GM19035 (cell line): ENCODE measurements at regions not wholly inside any gene's neighbourhood (a gene's known extent, or its start where the extent isn't known, plus 50 kb on each side); places are given as distances from the start of the nearest gene placed in this dataset.

Source experiments
- ATAC-seq: cut with Tn5 transposase; IDR thresholded peaks from one replicate; pipeline ENCODE4 v1.9.1; 2021; ENCODE audit not compliant: unreplicated experiment

DNA sequence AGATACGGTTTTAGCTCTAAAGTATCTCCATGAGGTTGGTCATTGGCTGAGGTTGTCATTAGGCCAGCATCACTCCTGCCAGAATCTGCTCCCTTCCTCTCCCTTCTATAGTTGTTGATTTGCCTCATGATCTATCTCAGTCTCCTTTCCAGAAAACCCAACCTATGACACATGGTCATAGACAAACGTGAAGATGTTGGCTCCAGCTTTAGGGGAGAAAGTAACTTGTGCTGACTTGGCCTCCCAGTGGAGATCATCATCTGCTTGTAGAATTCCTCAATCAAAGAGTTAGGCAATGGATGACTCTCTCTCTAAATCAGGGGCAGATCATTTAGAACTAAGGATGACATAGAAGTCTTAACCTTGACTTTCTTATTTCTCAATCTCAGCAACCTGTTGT is 894.4 kb downstream of the TTLL7 start:
- ATAC-seq: no peak

DNA sequence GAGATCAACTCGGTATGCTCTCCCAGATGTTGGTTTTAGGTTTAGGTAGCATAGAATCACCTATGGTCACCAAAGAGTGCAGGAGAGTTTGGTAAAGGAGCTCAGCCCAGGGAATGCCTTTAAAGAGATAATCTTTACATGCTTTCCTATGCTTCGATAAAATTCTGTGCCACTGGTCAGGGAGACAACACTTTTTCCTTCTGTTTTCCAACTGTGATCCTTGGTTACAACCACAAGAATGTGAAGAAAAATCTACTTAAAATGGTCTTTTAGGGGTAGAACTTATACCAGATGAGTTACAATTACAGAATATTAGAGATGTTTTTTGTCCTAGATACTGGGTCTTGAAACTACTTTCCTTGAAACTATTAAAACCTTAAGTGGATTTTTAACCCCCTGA is 895.6 kb downstream of the TTLL7 start:
- no peak for ATAC-seq

DNA sequence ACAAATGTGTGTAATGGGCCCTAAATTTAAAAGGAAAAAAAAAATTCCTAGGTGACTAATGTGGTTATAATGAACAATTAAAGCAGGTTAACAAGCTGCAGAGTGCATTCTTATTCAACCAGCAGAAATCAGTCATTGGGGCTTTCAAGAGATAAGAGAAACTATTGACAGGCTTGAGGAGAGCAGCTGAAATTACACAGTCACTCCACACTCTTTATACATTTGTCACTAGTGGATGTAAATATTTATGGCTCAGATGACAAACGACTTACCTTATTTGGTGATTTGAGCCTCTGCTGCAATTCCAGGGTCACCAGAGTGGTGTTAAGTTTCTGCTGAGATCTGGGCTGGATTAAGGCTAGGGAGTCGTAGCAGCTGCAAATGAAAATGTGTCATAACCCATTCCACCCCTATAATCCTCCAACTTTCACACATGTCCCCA is 896.3 kb downstream of the TTLL7 start:
- no peak for ATAC-seq

DNA sequence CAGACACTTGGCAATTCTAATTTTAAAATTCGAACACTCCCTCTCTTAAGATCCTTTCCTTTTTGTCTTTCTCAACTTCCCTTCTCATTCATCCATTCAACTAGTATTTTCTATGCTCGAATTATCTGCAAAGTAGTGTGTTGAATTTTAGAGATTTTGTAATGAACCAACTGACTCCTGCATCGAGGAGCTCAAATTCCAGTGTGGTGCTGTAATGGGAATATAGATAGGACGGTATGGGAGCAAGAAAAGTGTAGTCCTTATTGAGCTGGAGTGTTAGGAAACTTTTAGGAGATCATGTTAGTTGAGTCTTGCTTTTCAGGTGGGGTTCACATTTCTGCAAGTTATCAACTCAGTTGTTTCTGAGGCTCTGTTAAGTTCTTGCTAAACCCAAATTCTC is 897.5 kb downstream of the TTLL7 start:
- ATAC-seq: no peak

DNA sequence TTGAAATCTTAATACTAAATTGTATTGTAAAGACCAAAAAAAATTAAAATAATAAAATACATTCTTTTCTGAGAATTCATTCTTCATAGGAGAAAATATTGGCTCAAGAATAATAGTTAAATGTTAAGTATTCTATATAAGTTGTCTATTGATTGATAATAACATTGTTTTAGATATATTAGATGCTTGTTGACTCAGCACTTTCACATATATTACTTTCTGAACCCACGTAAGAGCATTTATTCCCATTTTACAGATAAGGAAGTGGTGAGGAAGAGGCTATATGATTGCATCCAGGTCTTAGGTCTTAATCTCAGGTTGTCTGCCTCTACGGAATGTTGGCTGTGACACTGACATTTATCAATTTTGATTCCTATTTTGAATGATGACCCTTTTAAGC is 898.8 kb downstream of the TTLL7 start:
- ATAC-seq: no peak

DNA sequence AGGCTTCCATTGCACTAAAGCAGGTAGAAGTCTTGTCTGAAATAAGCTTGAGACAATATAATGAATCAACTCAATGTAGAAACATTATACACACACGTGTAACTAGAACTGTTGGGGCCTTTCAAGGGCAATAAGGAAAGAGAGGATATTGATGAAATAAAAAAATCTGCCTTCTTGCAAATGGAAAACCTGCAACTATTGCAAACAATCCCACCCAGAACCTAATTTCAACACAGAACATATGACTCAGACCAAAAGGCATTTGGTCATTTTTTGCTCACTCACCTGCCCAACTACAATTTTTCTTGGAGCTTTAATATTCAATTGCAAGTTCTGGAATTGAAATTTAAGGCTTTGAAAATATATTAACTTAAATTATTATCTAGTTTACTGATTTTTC is 900.1 kb downstream of the TTLL7 start:
- no peak for ATAC-seq

DNA sequence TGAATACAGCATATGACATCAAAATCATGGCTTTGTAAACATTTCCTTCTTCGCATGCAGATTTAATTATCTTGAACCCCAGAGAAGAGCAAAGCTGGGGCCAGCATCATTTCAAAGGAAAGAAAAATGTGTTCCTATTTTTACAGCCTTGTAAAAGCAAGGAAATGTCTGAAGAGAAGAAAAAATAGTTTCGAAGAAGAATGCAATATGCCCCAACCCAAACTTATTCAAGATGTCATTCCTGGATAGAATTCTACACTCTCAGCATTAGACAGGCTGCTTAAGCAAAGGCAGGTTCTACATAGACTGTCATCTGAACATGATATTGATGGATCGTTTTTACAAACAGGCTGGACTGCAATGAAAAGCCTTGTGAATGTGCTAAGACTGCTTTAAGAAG is 900.8 kb downstream of the TTLL7 start:
- ATAC-seq: no peak

DNA sequence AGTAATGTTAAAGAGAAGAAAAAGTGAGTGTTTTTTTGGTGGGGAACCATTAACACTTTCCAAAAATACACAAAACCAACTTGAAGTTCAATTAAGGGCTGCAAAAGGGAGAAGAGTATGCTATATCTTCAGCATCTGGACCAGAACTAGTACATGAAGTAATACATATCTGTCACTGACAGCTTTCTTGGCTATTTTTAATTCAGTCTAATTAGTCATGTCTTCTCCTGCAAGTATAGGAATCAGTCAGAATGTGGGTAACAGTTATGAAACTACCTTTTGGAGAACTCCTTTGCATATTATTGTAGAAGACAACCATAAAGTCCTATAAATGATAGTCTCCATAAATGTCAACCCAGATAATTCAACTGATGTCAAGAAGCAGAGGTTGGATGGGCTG is 901.2 kb downstream of the TTLL7 start:
- no peak for ATAC-seq

DNA sequence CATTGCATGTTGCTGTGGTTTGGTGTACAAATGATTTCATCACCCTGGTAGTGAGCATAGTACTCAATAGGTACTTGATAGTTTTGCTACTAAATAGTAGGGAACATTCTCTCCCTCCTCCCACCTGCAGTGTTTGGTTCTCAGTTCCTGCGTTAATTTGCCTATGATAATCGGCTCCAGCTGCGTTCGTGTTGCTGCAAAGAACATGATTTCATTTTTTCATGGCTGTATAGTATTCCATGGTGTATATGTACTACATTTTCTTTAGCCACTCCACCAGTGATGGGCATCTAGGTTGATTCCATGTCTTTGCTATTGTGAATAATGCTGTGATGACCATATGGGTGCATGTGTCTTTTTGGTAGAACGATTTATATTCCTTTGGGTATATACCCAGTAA is 903.4 kb downstream of the TTLL7 start:
- no peak for ATAC-seq

DNA sequence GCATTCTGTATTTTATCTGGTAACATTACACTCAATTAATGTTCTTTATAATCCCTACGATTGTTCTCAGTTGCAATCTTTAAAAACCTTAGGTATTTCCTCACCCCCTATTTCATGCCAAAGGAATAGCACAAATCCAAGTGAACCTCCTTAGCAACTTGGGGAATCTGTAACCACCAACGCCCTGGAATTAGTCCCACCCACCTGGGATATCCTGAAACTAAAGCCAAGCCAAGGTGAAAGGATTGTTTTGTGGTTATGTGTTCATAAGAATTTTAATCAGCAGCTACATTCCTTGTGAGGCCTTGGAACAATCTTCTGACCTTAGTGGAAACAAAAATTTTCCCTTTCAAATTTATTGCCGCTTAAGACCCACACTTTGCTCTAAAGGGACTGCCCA is 908.7 kb downstream of the TTLL7 start:
- no peak for ATAC-seq

DNA sequence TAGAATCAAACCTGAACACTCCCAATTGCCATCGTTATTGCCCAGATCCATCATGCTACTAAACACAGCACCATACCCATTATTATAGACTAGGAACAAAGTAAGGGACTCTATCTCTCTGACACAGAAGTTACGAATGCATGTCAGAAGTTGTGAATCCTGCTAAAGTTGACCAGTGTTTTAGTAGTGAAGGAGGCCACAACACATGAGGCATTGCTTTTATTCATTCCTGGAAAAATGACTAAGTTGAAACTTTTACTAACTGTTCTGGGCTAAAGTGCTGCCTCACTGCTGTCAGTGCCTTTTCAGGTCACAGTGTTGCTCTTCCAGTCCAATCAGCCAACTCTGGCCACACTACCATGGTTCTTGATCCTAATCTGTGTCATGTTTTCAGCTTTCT is 911.1 kb downstream of the TTLL7 start:
- no peak for ATAC-seq

DNA sequence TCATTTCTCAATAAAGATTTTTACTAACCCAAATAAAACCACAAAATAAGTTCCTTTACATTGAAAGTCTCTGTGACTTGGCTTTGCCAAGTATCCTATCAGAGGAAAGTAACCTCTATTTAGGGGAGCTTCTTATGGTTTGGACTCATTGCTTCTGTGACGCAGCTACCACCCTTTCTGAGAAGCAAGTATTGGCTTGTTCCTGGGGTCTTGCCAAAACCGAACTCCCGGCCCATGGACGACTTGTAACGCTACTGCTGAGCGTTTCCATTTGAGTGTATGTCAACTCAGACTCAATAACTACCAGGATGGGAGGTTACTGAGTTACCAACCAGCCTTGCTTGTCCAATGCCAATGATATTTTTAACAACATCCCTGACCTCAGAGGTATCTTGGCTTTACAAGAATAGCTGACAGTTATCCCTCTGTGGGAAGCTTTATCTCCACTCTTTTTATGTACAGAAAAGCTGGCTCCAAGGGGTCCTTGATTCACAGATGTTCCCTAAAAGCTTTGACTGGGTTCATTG is 911.9 kb downstream of the TTLL7 start:
- no peak for ATAC-seq

DNA sequence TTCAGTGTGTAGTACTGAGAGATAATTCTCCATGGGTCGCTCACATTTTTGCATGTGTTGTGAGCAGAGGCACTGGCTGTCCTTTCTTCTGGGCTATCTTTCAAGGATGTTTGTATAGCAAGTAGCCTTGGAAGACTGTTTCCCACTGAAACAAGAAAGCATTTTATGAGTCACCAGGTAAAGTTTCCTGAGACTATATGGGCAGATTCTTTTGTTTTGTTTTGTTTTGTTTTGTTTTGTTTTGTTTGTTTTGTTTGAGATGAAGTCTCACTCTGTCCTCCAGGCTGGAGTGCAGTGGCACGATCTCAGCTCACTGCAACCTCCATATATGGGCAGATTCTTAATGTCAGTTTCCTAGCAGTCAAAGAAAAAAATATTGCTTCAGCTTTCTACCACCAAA is 912.6 kb downstream of the TTLL7 start:
- ATAC-seq: no peak

DNA sequence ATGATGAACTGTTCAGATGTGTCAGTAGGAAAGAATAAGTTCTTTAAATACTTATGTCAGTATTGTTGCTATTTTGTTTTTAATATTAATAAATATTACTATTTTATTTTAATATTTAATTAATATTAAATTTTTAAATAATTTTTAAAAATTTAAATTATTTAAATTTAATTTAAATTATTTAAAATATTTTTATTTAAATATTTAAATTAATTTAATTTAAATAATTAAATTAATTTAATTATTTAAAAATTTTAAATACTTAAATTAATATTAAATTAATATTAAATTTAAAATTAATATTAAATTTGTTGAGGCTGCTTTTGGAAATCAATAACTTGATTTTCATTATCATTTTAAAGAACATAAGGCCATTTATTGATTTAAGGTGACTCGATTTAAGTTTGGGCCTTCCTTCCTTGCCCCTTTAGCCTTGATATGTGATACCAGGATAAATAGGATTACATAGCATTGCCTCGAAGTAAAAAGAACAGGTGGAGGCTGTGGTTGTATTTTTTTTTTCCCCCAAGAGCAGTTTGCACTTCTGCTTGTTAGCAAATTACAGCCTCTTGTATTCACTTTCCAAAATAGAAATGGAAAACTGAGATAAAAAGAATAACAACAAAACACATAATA is 915.2 kb downstream of the TTLL7 start:
- no peak for ATAC-seq

DNA sequence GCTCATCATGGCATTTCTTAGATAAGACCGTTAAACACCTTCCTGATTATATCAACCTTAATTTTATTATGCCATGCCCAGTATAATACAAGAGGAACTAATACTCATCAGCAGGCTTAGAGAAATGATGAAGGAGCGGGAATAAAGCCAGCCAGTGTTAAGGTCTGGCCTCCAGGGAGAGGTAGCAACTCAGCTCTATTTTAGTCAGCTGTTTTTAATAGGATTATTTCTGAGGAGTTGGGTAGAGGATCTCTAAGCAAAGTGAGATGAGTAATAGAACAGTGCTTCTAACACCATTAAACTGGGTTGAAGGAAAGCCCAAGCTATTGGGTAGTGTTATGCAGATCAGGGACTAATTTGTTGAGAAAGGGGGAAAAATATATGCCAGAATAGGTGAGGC is 921.5 kb downstream of the TTLL7 start:
- ATAC-seq: no peak

DNA sequence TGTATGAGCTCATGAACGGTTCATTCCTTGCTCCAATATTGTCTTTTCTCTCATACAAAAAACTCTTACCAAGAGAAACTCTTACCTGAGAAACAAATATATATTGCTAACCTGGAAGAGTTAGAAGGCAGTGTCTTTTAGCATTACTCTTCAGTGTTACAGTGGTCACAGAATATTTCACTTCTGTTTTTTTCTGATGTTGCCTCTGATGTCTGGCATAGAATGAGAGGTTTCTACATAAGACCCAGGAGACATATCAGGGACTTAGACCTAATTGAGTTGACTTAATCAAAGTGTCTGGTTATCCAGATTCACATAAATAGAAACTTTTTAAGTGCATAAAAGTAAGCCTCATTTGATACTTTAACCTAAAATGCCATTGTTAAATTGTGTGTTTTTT is 923.8 kb downstream of the TTLL7 start:
- no peak for ATAC-seq

DNA sequence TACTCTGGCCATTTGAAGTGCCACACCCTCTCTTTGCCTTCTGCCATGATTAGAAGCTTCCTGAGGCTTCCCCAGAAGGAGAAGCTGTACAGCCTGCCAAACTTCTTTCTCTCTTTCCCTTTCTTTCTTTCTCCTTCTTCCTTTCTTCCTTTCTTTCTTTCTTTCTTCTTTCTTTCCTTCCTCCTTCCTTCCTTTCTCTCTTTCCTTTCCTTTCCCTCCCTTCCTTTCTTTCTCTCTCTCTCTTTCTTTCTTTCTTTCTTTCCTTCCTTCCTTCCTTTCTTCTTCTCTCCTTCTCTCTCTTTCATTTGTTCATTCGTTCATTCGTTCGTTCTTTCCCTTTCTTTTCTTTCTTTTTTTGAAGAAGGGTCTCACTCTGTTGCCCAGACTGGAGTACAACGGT is 931.0 kb downstream of the TTLL7 start:
- ATAC-seq: no peak

DNA sequence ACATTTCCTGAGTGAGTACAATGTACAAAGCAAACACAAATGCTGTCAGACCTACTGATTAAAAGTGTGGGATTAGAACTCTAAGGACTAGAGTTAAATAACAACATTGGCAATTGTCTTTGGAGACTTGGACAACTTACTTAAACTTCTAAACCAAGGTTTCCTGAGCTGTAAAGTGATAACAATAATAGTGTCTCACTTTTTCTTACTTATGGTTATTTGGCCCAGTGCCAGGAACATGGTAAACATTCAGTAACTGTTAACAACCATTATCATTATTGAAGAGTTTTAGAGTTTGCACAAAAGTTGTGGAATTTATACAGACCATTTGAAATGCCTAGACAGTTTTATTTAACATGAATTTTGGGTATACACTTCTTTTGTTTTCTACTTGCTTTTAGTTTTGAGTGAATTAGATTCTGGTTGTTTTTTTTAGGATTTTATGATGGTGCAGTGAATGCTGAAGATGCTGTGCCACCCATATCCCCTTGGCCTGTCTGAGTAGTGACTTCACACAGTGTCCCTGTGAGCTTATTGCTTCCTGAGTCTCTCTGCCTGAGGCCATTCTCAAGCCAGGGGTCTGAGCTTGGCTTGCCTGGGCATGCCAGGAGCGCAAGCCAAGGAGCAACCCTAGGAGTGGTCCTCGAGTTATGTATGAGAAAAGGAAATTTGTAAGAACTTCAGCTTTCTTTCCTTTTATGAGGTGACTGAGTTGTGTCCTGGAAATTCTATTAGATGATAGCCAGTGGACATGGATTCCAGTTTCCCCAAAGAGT is 932.8 kb downstream of the TTLL7 start:
- no peak for ATAC-seq

DNA sequence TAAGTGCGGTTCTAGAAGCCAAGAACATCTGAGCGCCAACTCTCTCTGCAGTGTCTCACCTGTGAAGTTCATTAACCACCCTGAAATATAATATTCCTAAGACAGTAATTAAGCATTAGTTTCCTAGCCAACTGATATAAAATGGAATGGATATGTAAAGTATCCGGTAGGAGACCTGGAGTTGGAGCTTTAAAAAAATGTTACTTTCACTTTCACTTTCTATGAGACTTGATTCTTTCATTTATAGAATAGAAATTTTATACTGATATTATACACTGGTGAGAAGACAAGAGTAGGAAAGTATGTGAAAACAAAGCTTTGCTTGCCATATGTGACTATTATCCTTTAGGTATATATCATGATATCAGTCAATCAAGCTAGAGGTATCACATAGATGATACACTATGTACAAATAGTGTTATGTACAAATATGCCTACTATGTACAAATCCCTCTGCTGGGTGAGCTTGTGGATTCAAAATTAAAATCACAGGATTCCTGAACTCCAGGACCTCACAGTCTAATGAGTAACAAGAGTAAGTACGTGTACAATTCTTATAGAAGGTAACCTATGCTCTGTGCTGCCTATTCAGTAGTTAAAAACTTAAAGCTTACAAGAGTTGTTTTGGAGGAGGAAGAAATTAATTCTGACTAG is 934.2 kb downstream of the TTLL7 start:
- ATAC-seq: no peak

DNA sequence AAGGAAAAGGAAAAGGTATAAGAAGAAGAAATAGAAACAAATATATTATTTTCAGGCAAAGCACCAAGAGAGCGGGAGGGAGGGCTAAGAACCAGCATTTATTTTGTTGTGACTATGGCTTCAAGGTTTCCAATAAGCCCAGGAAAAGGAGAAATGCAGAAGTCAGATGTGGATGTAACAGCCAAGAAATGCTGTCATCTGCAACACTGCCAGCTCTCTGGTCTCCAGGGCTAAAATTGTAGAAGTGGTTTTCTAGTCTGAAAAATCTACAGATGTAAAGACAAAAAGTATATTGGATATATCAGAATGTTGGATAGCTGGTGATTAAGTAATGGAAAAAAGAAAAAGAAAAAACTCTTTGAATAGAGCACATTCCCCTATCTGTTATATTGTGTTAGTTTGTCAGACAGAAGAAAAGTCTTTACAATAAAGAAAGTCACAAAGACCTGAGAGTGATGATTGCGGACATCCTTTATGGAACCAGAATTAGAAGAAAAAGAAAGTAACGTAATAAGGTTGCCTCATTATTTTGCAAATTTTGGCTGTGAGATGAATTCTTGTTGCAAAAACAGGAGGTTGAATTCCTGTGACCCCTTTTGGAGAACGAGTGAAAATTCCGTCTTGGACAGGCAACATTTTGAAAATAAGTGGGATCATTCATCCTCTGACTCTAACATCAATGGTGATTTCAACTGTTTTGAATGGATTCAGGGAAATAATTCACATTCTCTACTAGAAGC is 938.1 kb downstream of the TTLL7 start:
- no peak for ATAC-seq

DNA sequence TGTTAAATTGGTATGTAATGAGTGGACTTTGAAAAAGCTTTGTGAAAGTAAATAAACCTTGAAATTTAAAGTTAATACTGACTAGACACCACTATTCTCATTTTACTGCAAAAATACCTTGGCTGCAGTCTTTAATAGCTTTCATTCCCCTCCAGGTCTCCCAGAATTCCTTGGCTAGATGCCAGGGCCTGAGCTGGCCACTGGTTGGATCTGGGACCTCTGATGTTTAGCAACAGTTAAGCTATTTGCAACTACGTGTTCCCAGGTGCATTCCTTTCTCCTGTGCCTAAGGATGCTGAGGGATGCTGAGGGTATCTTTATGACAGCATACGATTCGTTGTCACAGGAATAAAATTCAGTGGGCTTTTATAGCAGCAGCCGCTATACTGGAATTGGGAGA is 938.7 kb downstream of the TTLL7 start:
- ATAC-seq: no peak
